ENCODE measurements at regions not wholly inside any gene's neighbourhood (a gene's known extent, or its start where the extent isn't known, plus 50 kb on each side); places are given as distances from the start of the nearest gene placed in this dataset.

DNA sequence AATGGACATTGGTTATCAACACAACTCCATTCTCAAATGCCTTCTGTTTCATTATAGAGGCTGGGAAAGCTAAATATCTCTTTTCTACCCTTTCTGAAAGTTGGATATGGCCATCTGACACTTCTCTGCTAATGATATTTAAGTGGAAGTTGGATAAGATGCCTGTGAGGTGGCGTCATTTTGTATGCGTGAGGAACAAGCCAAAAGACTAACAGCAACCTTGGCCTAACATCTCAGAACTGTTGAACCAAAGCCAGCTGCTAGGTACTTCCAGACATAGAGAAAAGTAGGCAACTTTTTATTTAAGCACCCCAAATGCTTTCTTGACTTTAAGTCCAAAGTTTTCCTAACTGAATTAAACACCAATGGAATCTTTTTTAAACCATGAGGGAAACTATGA, 708.4 kb downstream of the CD109 start:
- TF ChIP-seq CTCF (conservative IDR thresholded peaks at IDR 0.05; ENCODE audit: low read depth in 2 of 2) (no peak), CREB1 (CRISPR knock-in tag; IDR thresholded peaks at IDR 0.05; ENCODE audit: low read depth) (no peak), EZH2 (IDR thresholded peaks at IDR 0.05; ENCODE audit: low read depth, unreplicated experiment) (no peak), POLR2AphosphoS5 (IDR thresholded peaks at IDR 0.05; ENCODE audit: low read depth) (no peak), ZNF331 (CRISPR knock-in tag; IDR thresholded peaks at IDR 0.05; ENCODE audit: low read depth) (no peak), EZH2phosphoT487 (IDR thresholded peaks at IDR 0.05; ENCODE audit: unreplicated experiment) (no peak), JUNB (IDR thresholded peaks at IDR 0.05; ENCODE audit: unreplicated experiment) (no peak), STAT1 (IDR thresholded peaks at IDR 0.05; ENCODE audit: unreplicated experiment) (no peak), NANOG (IDR thresholded peaks at IDR 0.05; ENCODE audit: borderline replicate concordance) (no peak), ZNF114 (CRISPR knock-in tag; IDR thresholded peaks at IDR 0.05) (no peak)
- TF ChIP-seq, protein P1, sequence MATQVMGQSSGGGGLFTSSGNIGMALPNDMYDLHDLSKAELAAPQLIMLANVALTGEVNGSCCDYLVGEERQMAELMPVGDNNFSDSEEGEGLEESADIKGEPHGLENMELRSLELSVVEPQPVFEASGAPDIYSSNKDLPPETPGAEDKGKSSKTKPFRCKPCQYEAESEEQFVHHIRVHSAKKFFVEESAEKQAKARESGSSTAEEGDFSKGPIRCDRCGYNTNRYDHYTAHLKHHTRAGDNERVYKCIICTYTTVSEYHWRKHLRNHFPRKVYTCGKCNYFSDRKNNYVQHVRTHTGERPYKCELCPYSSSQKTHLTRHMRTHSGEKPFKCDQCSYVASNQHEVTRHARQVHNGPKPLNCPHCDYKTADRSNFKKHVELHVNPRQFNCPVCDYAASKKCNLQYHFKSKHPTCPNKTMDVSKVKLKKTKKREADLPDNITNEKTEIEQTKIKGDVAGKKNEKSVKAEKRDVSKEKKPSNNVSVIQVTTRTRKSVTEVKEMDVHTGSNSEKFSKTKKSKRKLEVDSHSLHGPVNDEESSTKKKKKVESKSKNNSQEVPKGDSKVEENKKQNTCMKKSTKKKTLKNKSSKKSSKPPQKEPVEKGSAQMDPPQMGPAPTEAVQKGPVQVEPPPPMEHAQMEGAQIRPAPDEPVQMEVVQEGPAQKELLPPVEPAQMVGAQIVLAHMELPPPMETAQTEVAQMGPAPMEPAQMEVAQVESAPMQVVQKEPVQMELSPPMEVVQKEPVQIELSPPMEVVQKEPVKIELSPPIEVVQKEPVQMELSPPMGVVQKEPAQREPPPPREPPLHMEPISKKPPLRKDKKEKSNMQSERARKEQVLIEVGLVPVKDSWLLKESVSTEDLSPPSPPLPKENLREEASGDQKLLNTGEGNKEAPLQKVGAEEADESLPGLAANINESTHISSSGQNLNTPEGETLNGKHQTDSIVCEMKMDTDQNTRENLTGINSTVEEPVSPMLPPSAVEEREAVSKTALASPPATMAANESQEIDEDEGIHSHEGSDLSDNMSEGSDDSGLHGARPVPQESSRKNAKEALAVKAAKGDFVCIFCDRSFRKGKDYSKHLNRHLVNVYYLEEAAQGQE (IDR thresholded peaks at IDR 0.05; ENCODE audit: unreplicated experiment), result no peak
- TF ChIP-seq, protein P2, sequence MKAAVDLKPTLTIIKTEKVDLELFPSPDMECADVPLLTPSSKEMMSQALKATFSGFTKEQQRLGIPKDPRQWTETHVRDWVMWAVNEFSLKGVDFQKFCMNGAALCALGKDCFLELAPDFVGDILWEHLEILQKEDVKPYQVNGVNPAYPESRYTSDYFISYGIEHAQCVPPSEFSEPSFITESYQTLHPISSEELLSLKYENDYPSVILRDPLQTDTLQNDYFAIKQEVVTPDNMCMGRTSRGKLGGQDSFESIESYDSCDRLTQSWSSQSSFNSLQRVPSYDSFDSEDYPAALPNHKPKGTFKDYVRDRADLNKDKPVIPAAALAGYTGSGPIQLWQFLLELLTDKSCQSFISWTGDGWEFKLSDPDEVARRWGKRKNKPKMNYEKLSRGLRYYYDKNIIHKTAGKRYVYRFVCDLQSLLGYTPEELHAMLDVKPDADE (IDR thresholded peaks at IDR 0.05), result no peak
- TF ChIP-seq, protein P3, sequence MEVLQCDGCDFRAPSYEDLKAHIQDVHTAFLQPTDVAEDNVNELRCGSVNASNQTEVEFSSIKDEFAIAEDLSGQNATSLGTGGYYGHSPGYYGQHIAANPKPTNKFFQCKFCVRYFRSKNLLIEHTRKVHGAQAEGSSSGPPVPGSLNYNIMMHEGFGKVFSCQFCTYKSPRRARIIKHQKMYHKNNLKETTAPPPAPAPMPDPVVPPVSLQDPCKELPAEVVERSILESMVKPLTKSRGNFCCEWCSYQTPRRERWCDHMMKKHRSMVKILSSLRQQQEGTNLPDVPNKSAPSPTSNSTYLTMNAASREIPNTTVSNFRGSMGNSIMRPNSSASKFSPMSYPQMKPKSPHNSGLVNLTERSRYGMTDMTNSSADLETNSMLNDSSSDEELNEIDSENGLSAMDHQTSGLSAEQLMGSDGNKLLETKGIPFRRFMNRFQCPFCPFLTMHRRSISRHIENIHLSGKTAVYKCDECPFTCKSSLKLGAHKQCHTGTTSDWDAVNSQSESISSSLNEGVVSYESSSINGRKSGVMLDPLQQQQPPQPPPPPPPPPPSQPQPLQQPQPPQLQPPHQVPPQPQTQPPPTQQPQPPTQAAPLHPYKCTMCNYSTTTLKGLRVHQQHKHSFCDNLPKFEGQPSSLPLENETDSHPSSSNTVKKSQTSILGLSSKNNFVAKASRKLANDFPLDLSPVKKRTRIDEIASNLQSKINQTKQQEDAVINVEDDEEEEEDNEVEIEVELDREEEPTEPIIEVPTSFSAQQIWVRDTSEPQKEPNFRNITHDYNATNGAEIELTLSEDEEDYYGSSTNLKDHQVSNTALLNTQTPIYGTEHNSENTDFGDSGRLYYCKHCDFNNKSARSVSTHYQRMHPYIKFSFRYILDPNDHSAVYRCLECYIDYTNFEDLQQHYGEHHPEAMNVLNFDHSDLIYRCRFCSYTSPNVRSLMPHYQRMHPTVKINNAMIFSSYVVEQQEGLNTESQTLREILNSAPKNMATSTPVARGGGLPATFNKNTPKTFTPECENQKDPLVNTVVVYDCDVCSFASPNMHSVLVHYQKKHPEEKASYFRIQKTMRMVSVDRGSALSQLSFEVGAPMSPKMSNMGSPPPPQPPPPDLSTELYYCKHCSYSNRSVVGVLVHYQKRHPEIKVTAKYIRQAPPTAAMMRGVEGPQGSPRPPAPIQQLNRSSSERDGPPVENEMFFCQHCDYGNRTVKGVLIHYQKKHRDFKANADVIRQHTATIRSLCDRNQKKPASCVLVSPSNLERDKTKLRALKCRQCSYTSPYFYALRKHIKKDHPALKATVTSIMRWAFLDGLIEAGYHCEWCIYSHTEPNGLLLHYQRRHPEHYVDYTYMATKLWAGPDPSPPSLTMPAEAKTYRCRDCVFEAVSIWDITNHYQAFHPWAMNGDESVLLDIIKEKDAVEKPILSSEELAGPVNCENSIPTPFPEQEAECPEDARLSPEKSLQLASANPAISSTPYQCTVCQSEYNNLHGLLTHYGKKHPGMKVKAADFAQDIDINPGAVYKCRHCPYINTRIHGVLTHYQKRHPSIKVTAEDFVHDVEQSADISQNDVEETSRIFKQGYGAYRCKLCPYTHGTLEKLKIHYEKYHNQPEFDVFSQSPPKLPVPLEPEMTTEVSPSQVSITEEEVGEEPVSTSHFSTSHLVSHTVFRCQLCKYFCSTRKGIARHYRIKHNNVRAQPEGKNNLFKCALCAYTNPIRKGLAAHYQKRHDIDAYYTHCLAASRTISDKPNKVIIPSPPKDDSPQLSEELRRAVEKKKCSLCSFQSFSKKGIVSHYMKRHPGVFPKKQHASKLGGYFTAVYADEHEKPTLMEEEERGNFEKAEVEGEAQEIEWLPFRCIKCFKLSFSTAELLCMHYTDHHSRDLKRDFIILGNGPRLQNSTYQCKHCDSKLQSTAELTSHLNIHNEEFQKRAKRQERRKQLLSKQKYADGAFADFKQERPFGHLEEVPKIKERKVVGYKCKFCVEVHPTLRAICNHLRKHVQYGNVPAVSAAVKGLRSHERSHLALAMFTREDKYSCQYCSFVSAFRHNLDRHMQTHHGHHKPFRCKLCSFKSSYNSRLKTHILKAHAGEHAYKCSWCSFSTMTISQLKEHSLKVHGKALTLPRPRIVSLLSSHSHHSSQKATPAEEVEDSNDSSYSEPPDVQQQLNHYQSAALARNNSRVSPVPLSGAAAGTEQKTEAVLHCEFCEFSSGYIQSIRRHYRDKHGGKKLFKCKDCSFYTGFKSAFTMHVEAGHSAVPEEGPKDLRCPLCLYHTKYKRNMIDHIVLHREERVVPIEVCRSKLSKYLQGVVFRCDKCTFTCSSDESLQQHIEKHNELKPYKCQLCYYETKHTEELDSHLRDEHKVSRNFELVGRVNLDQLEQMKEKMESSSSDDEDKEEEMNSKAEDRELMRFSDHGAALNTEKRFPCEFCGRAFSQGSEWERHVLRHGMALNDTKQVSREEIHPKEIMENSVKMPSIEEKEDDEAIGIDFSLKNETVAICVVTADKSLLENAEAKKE (CRISPR knock-in tag; IDR thresholded peaks at IDR 0.05), result no peak

All from GM23338 (cell line).